NCI-H128 (cell line): ENCODE measurements at regions not wholly inside any gene's neighbourhood (a gene's known extent, or its start where the extent isn't known, plus 50 kb on each side); places are given as distances from the start of the nearest gene placed in this dataset.
"Not testable (repeated sequence)": the region's sequence is repeated elsewhere in the genome, so short reads cannot be mapped to it uniquely, and the experiment has no call there.

ENCODE experiments used
- DNase-seq: peaks from one replicate; lab custom pipeline; 2025; ENCODE audit not compliant: unreplicated experiment; lab: John Stamatoyannopoulos, UW

DNA sequence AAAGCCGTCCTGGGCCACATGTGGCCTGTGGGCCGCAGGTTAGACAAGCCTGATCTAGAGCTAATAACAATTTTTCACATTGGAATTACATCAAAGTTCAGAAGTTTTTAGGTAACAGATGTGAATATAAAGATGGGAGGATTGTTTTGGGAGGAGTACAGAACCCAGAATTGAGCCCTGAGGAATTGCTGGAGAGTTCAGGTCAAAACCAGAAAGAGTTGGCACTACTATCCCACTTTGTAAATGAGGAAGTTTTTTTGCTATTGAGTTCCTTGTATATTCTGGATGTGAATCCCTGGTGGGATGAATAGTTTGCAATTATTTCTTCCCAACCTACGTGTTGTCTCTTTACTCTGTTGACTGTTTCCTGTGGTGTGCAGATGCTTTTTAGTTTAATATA is 109.5 kb upstream of the LIPC start:
- DNase-seq: no peak

DNA sequence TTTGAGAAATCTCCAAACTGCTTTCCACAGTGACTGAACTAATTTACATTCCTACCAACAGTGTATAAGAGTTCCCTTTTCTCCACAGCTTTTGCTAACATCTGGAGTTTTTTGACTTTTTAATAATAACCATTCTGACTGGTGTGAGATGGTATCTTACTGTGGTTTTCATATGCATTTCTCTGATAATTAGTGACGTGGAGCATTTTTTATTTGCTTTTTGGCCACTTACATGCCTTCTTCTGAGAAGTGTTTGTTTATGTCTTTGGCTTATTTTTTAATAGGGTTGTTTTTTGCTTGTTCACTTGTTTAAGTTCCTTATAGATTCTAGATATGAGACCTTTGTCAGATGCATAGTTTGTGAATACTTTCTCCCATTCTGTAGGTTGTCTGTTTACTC is 108.5 kb upstream of the LIPC start:
- not testable (repeated sequence) for DNase-seq

DNA sequence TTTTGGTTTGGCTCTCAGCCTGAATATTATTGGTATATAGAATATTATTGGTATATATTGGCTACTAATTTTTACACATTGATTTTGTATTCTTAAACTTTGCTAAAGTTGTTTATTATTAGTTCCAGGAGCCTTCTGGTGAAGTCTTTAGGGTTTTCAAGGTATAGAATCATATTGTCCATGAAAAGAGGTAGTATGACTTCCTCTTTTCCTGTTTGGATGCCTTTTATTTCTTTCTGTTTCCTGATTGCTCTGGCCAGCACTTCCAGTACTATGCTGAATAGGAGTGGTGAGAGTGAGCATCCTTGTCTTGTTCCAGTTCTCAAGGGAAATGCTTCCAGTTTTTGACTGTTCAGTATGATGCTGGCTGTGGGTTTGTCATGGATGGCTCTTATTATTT is 107.3 kb upstream of the LIPC start:
- DNase-seq: no peak

DNA sequence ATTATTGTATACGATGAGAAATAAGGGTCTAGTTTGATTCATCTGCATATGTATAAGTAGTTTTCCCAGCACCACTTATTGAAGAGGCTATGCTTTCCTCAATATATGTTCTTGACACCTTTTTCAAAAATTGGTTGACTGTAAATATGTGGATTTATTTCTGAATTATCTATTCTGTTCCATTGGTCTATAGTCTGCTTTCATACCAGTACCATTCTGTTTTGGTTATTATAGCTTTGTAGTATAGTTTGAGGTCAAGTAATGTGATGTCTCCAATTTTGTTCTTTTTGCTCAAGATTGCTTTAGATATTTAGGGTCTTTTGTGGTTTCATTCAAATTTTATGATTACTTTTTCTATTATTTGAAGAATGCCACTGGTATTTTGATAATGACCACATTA is 103.8 kb upstream of the LIPC start:
- DNase-seq: no peak

DNA sequence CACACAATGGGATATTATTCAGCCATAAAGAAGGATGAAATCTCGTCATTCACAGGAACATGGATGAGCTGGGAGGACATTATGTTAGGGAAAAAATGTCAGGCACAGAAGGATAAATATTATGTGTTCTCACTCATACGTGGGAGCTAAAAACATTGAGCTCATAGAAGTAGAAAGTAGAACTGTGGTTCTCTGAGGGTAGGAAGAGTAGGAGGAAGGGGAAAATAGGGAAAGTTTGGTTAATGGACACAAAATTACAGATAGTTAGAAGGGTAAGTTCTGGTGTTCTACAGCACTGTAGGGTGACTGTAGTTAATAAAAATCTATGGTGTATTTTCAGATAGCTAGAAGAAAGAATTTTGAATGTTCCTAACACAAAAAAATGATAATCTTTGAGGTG is 102.6 kb upstream of the LIPC start:
- no peak for DNase-seq

DNA sequence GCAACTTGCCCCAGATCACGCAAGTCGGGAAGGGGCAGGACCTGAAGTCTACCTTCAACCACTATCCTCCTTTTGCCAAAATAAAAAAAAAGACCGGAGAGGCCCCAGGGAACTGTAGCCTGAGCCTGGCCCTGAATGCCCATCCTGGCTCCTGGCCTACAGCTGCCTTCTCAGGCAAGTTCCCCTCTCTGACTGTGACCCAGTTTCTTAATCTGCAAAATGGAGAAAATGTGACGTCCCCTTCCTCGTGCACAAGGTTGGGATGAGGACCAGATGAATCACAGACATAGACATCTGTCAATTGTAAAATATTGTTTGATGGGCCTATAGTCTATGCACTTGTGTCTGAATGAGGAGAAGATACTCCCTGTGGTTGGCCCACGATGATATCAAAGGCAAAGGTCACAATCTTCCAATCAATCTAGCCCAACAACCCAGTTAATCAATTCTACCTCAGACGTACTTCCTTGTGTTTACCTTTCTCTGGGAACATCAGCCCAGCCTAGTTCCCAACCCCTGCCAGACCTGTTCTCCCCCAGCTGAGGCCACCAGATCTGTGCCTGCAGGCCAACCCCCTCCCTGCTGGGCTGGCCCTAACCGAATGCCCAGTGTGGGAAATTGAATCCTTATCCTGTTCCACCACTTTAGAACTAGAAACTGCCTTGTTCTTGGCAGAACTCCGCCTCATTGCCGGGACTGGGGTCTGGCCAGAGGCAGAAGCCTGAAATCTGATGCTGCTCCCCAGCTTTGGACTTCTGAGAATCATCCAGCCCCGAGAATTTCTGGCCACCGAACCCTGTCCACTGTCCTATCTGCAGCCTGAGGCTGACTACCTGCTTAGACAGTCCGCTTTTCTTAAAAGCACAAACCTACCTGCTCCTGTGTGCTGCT is 101.8 kb upstream of the LIPC start:
- no peak for DNase-seq

DNA sequence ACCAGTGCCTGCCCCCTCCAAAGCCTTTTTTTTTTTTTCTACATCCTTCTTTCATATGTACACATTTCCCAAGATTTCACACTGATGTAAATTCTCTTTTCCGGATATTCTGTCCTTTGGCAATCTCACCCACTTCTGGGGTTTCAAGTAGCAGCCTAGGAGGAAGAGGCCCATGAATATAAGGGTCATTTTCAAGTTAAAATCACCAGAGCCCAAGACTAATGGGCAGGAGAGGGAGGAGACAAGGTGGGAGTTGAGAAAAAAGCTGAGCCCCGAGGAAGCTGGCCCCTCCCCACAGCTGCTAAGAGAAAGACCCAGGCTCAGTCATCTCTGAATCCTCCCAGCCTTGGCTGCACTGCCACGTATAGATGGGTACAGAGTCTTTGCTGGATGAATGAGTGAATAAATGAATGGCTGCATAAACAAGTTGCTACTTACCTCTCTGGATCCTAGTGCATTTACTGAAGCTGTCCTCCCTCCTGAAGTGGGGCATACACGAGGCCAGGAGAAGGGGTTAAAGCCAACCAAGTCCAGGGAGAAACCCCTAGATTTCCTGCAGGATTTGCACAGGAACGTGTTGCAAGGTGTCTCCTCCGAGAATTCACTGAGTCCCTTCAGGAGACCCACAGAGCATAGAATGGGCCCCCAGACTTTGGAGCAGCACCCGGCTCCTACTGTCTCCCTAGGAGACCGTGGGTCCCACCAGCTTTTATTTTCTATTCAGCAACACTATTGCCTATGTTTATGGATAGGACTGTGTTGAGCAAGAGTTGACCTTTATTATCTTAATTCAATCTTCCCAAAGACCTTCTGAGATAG is 100.8 kb upstream of the LIPC start:
- no peak for DNase-seq

DNA sequence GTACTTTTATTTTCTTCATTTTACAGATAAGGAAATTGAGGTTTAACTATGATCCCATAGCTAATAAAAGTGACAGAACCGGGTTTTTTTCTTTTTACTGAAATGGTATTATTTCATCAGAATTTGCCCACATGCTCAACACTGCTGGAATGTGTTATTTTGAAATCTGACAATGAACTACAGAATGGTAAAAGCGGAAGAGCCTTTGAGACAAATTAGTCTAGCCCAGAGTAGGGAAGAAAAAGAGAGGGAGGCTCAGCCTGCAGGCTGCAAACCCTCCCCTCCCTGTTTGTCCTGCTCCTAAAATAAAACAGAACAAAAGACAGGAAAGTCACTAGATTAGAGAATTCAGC is 100.3 kb upstream of the LIPC start:
- no peak for DNase-seq

DNA sequence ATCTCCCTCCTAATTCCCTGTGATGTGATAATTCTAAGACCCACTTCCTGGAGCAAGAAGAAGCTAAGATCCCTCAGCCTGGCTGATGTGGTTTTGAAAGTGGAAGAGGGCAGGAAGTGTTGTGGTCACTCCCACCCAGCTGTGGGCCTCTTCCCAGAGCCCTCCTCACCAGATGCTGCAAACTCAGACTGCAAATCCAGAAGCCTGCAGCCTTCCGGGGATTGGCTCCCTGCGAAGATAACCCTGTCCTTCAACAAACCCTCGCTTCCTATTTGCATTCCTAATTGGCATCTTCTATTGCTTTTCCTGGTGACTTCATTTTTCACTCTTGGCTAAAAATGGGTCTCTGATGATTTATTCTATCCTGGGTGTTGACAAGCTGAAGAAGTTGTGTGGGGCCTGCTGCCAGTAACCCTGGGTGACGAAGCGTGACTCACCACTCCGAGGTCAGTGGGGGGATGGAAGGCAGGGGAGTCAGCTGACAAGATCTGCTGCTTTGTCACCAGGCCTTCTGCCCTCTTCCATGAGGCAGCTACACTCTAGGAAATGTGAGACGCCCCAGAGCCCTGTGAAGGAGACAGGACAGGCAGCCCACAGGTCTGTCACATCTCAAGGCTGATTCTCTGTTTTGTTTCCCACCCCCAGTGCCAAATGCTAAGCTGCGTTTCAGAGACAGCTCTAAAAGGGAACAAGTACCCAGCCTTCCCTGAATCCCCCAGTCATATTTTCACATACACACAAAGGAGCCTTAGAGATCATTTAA is 99.7 kb upstream of the LIPC start:
- peak; percentile 23 for DNase-seq

DNA sequence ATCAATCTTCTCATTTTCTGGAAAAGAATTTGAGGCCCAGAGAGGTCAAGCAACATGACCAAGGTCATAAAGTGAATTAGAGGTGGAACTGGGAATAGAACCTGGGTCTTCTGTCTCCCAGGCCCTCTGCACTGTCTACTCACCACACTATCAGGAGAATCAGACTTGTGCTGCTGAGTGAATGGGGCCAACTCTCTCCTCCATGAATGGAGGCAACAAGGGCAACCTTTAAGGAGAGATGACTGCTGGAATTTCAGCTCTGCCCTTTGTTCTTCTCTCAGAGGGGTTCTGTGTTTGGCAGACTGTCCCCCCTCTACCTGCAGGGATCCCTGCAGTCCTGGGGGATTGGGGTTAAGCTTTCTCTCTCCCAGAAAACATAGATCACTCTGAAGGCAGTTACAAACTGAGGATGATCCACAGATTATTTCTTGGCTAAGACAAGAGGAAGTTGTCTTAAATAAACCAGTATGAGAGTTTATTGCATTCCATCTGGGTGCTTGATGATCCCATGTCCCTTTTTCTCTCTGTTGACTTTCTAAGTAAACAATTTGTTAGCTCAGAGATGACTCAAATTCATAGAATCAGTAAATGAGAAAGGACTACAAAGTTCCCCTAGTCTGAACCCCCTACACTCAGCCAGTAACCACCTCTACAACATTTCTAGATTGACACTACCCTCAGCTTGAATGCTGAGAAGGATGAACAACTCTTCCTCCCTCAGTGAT is 99.0 kb upstream of the LIPC start:
- DNase-seq: no peak

DNA sequence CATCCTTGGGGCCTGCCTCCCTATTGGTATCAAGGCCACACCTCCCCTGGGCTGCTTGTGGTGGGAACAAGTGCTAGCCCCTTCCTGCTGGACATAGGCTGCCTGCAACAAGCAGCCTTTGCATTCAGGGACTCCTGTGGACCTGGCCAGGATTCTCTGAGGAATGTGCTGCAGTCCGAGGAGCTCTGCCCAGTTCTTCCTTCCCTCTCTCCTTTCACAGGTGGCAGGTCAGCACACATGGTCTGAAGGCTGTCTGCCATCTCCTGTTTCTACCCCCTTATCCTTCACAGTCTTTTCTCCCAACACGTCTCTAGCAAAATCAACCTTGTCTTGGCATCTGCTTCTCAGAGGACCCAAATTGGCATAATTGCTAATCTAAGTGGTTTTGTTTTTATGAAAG is 97.0 kb upstream of the LIPC start:
- no peak for DNase-seq

DNA sequence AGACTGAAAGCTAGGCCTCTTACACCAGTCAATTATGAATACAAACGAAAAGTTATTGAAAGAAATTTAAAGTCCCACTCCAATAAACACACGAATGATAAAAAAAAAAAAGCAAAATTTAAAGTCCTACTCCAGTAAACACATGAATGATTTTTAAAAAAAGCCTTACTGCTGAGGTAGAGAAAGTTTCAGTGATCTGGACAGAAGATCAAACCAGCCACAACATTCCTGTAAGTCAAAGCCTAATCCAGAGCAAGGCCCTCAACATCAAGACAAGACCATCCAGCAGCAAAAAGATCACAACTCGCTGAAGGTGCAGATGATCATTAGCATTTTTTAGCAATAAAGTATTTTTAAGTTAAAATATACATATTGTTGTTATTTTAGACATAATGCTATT is 95.6 kb upstream of the LIPC start:
- no peak for DNase-seq

DNA sequence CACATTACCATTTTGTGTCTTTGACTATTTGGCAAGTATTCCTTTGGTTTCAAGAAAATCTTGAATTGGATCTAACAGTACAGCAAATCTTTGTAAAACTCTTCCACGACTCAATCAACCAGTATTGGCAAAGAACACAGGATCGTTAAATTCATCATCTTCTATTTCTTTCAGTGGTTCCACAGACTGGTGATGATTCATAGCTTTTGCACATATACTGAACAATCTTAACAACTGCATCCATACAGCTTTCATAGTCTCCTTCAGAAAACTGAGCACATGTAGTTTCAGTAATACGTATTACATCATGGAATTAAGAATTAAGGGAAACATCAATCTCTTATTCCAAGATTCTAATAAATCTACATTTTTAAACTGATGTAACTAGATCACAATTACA is 91.6 kb upstream of the LIPC start:
- no peak for DNase-seq

DNA sequence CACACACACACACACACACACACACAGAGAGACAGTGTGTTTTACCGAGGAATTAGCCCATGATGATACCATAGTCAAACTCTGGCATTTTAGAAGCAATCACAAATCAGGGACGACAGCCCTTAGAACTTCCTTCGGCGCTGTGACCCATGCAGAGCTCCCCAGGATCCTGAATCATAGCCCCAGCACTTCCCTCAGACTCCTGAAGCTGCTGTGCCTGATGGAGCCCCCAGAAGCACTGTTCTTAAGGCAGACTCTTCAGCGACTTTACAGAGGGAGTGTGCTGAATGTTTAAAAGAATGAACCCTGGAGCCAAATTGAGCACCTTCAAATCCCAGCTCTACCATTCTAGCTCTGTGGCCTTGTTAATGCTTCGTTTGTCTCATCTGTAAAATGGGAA is 89.3 kb upstream of the LIPC start:
- no peak for DNase-seq

DNA sequence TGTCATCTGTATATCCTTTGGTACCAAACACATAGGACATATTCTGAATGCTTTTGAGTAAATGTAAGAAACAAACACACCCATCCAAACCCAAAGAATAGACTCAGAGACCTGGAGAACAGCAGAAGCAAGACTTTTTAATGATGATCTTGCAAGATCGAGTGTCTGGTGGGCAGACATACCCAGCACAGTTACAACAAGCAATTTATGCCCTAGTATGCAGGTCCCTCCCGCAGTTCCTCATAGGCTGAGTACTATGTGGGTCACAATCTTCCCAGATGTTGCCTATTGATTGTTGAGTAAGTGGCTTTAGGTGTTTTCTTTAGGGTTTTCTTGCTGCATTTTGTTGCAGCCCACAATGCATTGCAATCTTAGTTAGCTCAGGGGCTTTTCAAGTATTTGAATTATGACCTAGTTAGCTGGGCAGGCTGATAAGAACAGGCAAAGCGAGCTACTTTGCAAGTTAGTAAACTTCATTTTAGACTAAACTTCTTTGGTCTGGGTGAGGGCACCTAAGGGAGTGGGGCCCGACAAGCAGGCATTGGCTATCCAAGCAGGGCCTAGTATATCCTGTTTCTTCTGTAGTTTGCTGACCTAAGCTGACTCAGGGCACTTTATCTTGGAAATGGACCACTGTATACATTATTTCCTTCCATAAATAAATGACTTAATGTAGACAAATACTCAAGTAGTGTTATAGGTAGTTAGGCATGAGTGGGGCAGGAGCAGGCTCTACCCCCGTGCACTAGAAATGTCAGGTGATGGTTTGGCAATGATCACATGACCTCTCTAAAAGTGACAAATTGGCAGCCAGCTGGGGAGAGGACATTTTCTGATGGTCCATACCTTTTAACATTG is 87.3 kb upstream of the LIPC start:
- no peak for DNase-seq

DNA sequence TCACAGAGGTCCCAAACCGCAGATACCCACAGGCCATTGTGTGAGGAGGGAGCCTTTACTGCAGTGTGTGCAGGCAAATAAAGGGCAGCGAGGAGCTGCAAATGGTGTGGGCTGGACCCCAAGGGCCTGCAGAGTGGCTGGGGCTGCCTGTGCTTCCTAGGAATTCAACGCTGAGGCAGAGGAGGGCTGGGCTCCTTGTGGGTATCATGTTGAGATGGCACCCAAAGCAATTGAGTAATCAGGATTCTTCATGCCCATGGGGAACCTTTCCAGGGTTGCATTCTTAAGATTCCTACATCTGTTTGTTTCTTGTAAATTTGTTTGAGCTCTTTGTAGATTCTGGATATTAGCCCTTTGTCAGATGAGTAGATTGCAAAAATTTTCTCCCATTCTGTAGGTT is 85.4 kb upstream of the LIPC start:
- no peak for DNase-seq

DNA sequence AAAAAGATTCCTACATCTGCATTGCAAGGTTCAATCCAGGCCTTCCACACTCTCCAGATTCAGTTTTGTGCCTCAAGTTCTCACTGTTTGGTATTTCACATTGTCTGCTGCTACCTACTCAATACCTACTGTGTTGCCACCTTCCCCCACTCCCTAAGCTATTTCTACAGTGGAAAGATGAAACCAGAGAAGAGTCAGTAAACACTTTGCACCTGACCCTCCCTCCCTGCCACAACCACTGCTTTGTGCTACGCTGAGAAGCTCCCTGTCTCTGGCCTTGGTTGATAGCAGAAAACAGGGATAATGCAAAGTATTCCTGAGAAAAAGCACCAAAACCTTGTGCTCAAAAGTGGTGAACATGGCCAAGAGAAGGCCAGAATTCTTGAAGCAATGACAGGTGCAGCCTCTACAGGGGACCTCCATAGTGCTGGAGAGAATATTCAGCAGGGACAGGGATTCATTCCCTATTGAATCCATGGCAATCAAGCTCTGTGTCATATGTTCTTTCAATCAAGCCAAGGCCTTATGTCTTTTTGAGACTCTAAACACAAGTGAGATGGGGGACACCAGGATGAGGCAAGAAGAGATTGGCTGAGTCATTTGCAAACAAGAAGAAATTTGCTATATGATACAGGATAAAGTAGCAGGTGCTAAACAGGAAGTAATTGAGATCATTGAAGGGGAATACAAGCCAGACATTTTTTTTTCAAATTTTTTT is 83.5 kb upstream of the LIPC start:
- no peak for DNase-seq

DNA sequence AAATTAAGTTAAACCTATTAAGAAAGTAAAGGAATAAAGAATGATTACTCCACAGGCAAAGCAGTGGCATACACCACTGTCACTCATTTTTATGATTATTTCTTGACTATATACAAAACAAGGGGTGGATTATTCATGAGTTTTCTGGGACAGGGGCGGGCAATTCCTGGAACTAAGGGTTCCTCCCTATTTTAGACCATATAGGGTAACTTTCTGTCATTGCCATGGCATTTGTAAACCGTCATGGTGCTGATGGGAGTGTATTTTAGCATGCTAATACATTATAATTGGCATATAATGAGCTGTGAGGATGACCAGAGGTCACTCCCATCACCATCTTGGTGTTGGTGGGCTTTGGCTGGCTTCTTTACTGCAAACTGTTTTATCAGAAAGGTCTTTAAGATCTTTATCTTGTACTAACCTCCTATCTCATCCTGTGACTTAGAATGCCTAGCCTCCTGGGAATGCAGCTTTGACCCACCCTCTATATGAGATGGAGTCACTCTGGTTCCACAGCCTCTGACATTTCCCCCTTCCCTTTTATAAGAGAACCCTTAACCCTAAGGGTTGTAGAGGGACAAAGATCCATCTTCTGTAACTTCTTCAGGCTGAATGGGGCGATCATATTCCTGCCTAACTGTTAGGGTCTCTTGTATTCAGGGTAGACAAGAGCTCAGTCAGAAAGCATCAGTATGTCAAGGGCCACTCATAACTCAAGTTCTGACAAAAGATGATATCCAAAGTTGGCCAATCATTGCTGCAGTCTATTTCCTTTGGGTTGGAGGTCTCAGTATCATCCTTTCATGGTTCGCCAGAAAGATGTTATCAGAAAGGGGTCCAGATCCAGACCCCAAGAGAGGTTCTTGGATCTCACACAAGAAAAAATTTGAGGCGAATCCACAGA is 79.5 kb upstream of the LIPC start:
- no peak for DNase-seq
